Liver (tissue), 8 donors: ENCODE measurements at regions not wholly inside any gene's neighbourhood (a gene's known extent, or its start where the extent isn't known, plus 50 kb on each side); places are given as distances from the start of the nearest gene placed in this dataset.

Experiments
- DNase-seq: peaks from one replicate; pipeline ENCODE4 v3.0.0-alpha.2; 2017; ENCODE audit warnings: low spot score
- H3K27ac ChIP-seq, 2 donors: one replicate each; pipeline ENCODE4 v1.7.0; 2013; ENCODE audit warnings: inconsistent platforms in 2 of 2, low read length in 2 of 2, control low read depth in 1 of 2, low read depth in 1 of 2, mild to moderate bottlenecking in 1 of 2
- H3K27me3 ChIP-seq, 4 donors: one replicate each; pipeline versions ENCODE4 v1.6.1 to v1.7.0; 2013; ENCODE audit warnings: low read length in 3 of 4, inconsistent platforms in 1 of 4, mild to moderate bottlenecking in 1 of 4, moderate library complexity in 1 of 4; ENCODE audit not compliant: control insufficient read depth in 4 of 4, insufficient read depth in 4 of 4
- H3K36me3 ChIP-seq, 4 donors: one replicate each; pipeline versions ENCODE4 v1.6.1 to v1.7.0; 2013; ENCODE audit warnings: low read length in 3 of 4, mild to moderate bottlenecking in 3 of 4, low read depth in 1 of 4, moderate library complexity in 1 of 4; ENCODE audit not compliant: control insufficient read depth in 4 of 4, insufficient read depth in 3 of 4
- H3K4me1 ChIP-seq, 4 donors: one replicate each; pipeline versions ENCODE4 v1.6.1 to v1.7.0; 2013; ENCODE audit warnings: low read length in 3 of 4, mild to moderate bottlenecking in 3 of 4, moderate library complexity in 1 of 4; ENCODE audit not compliant: control insufficient read depth in 4 of 4, insufficient read depth in 4 of 4
- H3K4me3 ChIP-seq, 3 donors: one replicate each; pipeline versions ENCODE4 v1.6.1 to v1.7.0; 2013; ENCODE audit warnings: low read length in 3 of 3, control low read depth in 1 of 3, low read depth in 1 of 3, mild to moderate bottlenecking in 1 of 3
- H3K9ac ChIP-seq, 2 donors: one replicate each; pipeline ENCODE4 v1.7.0; 2013; ENCODE audit warnings: low read length in 2 of 2, mild to moderate bottlenecking in 2 of 2, moderate library complexity in 2 of 2, control low read depth in 1 of 2, low read depth in 1 of 2
- H3K9me3 ChIP-seq, 4 donors: one replicate each; pipeline versions ENCODE4 v1.6.1 to v1.7.0; 2013; ENCODE audit warnings: low read length in 3 of 4; ENCODE audit not compliant: control insufficient read depth in 4 of 4
- EGR1 ChIP-seq, 2 donors: IDR thresholded peaks; 2 replicates each; pipeline ENCODE4 v1.6.1; 2016 to 2018; ENCODE audit warnings: antibody characterized with exemption in 2 of 2, low read depth in 2 of 2
- FOXA1 ChIP-seq: IDR thresholded peaks from 2 replicates; pipeline ENCODE4 v1.6.1; 2016; ENCODE audit warnings: antibody characterized with exemption
- FOXA2 ChIP-seq: IDR thresholded peaks from 2 replicates; pipeline ENCODE4 v1.6.1; 2016; ENCODE audit warnings: antibody characterized with exemption
- GABPA ChIP-seq, 2 donors: IDR thresholded peaks in 1 of 2; conservative IDR thresholded peaks in 1 of 2; 2 replicates each; pipeline ENCODE4 v1.6.1; 2016; ENCODE audit warnings: antibody characterized with exemption in 2 of 2, mild to moderate bottlenecking in 1 of 2, moderate library complexity in 1 of 2
- HNF4A ChIP-seq, 2 donors: conservative IDR thresholded peaks; 2 replicates each; pipeline ENCODE4 v1.6.1; 2016; ENCODE audit warnings: antibody characterized with exemption in 2 of 2, mild to moderate bottlenecking in 2 of 2
- HNF4G ChIP-seq: IDR thresholded peaks from 2 replicates; pipeline ENCODE4 v1.6.1; 2016; ENCODE audit warnings: antibody characterized with exemption
- JUND ChIP-seq, 2 donors: IDR thresholded peaks; 2 replicates each; pipeline ENCODE4 v1.6.1; 2016; ENCODE audit warnings: antibody characterized with exemption in 2 of 2
- NR2F2 ChIP-seq: IDR thresholded peaks from 2 replicates; pipeline ENCODE4 v1.6.1; 2016; ENCODE audit warnings: antibody characterized with exemption
- RAD21 ChIP-seq, 2 donors: IDR thresholded peaks; 2 replicates each; pipeline ENCODE4 v1.6.1; 2016; ENCODE audit warnings: antibody characterized with exemption in 2 of 2, mild to moderate bottlenecking in 2 of 2
- RXRA ChIP-seq, 2 donors: IDR thresholded peaks; 2 replicates each; pipeline ENCODE4 v1.6.1; 2017 to 2018; ENCODE audit warnings: antibody characterized with exemption in 2 of 2, mild to moderate bottlenecking in 1 of 2
- SP1 ChIP-seq: IDR thresholded peaks from 2 replicates; pipeline ENCODE4 v1.6.1; 2018; ENCODE audit warnings: antibody characterized with exemption, mild to moderate bottlenecking
- TAF1 ChIP-seq: conservative IDR thresholded peaks from 2 replicates; pipeline ENCODE4 v1.6.1; 2016; ENCODE audit warnings: antibody characterized with exemption, mild to moderate bottlenecking
- YY1 ChIP-seq: IDR thresholded peaks from 2 replicates; pipeline ENCODE4 v1.6.1; 2016; ENCODE audit warnings: antibody characterized with exemption, mild to moderate bottlenecking
- WGBS: extraction: QIAGEN DNeasy Blood & Tissue Kit; methylation state at CpG from one replicate; pipeline ENCODE4 v1.1.7; 2013; 5-methylcytosine and 5-hydroxymethylcytosine counted together
- TF ChIP-seq, protein P1 (sequence below): IDR thresholded peaks from 2 replicates; pipeline ENCODE4 v1.6.1; 2016; ENCODE audit warnings: antibody characterized with exemption
- TF ChIP-seq, protein P2 (sequence below): IDR thresholded peaks from 2 replicates; pipeline ENCODE4 v1.6.1; 2016; ENCODE audit warnings: antibody characterized with exemption
- TF ChIP-seq, protein P3 (sequence below): IDR thresholded peaks from 2 replicates; pipeline ENCODE4 v1.6.1; 2016; ENCODE audit warnings: antibody characterized with exemption
- TF ChIP-seq, protein P4 (sequence below): fragments of 150-350 bp; IDR thresholded peaks from 2 replicates; pipeline ENCODE4 v1.5.1; 2017; ENCODE audit warnings: improper control_type of control experiment, low read depth, low read length; ENCODE audit not compliant: missing input control
- TF ChIP-seq, protein P5 (sequence below): IDR thresholded peaks from 2 replicates; pipeline ENCODE4 v1.6.1; 2016; ENCODE audit warnings: antibody characterized with exemption, mild to moderate bottlenecking
- donor health status: healthy.
- donor health status: healthy.
- donor health status: healthy.
- donor health status: healthy.
- donor health status: healthy.

DNA sequence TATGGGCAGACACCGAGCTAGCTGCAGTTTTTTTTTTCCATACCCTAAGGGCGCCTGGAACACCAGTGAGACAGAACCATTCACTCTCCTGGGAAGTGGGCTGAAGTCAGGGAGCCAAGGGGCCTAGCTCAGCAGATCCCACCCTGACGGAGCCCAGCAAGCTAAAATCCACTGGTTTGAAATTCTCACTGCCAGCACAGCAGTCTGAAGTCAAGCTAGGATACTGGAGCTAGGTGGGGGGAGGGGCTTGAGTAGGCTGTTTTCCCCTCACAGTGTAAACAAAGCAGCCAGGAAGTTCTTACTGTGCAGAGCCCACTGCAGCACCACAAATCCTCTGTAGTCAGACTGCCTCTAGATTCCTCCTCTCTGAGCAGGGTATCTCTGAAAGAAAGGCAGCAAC, 151.7 kb upstream of the HCN1 start (continued):
- TF ChIP-seq, protein P1, sequence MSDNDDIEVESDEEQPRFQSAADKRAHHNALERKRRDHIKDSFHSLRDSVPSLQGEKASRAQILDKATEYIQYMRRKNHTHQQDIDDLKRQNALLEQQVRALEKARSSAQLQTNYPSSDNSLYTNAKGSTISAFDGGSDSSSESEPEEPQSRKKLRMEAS = no peak
- TF ChIP-seq, protein P2, sequence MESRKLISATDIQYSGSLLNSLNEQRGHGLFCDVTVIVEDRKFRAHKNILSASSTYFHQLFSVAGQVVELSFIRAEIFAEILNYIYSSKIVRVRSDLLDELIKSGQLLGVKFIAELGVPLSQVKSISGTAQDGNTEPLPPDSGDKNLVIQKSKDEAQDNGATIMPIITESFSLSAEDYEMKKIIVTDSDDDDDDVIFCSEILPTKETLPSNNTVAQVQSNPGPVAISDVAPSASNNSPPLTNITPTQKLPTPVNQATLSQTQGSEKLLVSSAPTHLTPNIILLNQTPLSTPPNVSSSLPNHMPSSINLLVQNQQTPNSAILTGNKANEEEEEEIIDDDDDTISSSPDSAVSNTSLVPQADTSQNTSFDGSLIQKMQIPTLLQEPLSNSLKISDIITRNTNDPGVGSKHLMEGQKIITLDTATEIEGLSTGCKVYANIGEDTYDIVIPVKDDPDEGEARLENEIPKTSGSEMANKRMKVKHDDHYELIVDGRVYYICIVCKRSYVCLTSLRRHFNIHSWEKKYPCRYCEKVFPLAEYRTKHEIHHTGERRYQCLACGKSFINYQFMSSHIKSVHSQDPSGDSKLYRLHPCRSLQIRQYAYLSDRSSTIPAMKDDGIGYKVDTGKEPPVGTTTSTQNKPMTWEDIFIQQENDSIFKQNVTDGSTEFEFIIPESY = no peak
- TF ChIP-seq HNF4G = no peak
- no peak for TF ChIP-seq SP1

DNA sequence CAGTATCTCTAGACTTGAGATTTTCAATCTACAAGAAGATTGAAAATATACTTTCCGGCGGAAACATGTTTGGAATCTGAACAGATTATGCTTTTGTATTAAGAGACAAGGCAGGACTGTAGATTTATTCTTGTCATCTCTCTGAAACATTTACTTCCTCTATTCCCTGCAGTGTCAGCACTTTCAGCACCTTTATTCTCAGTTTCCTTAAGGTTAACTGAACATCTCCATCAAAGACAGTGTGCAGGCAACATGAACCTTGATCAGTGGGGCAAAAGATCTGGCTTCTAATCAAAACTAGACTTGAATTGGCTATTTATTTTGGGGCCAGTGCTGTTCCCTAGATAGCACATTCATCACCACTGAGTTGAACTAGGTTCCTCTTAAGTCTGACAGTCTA, 129.9 kb upstream of the HCN1 start:
- WGBS = 91% methylated on average over 2 of the region's 2 CpGs
- no peaks in the 10 kb centered on the region for H3K9me3 ChIP-seq
- no peaks in the 10 kb centered on the region for H3K27me3 ChIP-seq
- no peaks in the 10 kb centered on the region for H3K4me1 ChIP-seq
- no peak overlapping the region for H3K27ac ChIP-seq
- H3K9ac ChIP-seq = no peak overlapping the region
- no peak overlapping the region for H3K4me3 ChIP-seq
- TF ChIP-seq JUND (IDR thresholded peaks at IDR 0.05) (no peak), GABPA (IDR thresholded peaks at IDR 0.05 in 1 of 2, conservative IDR thresholded peaks at IDR 0.05 in 1 of 2) (no peak), HNF4G (no peak), HNF4A (conservative IDR thresholded peaks at IDR 0.05) (no peak), YY1 (no peak), SP1 (no peak), FOXA2 (no peak), NR2F2 (no peak), FOXA1 (no peak), TAF1 (no peak), RXRA (IDR thresholded peaks at IDR 0.05) (no peak), RAD21 (IDR thresholded peaks at IDR 0.05) (no peak), EGR1 (IDR thresholded peaks at IDR 0.05; ENCODE audit: low read depth in 2 of 2) (no peak)
- TF ChIP-seq, protein P3, sequence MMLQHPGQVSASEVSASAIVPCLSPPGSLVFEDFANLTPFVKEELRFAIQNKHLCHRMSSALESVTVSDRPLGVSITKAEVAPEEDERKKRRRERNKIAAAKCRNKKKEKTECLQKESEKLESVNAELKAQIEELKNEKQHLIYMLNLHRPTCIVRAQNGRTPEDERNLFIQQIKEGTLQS = no peak
- TF ChIP-seq, protein P4, sequence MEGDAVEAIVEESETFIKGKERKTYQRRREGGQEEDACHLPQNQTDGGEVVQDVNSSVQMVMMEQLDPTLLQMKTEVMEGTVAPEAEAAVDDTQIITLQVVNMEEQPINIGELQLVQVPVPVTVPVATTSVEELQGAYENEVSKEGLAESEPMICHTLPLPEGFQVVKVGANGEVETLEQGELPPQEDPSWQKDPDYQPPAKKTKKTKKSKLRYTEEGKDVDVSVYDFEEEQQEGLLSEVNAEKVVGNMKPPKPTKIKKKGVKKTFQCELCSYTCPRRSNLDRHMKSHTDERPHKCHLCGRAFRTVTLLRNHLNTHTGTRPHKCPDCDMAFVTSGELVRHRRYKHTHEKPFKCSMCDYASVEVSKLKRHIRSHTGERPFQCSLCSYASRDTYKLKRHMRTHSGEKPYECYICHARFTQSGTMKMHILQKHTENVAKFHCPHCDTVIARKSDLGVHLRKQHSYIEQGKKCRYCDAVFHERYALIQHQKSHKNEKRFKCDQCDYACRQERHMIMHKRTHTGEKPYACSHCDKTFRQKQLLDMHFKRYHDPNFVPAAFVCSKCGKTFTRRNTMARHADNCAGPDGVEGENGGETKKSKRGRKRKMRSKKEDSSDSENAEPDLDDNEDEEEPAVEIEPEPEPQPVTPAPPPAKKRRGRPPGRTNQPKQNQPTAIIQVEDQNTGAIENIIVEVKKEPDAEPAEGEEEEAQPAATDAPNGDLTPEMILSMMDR = no peak
- TF ChIP-seq, protein P2 = no peak
- TF ChIP-seq, protein P5, sequence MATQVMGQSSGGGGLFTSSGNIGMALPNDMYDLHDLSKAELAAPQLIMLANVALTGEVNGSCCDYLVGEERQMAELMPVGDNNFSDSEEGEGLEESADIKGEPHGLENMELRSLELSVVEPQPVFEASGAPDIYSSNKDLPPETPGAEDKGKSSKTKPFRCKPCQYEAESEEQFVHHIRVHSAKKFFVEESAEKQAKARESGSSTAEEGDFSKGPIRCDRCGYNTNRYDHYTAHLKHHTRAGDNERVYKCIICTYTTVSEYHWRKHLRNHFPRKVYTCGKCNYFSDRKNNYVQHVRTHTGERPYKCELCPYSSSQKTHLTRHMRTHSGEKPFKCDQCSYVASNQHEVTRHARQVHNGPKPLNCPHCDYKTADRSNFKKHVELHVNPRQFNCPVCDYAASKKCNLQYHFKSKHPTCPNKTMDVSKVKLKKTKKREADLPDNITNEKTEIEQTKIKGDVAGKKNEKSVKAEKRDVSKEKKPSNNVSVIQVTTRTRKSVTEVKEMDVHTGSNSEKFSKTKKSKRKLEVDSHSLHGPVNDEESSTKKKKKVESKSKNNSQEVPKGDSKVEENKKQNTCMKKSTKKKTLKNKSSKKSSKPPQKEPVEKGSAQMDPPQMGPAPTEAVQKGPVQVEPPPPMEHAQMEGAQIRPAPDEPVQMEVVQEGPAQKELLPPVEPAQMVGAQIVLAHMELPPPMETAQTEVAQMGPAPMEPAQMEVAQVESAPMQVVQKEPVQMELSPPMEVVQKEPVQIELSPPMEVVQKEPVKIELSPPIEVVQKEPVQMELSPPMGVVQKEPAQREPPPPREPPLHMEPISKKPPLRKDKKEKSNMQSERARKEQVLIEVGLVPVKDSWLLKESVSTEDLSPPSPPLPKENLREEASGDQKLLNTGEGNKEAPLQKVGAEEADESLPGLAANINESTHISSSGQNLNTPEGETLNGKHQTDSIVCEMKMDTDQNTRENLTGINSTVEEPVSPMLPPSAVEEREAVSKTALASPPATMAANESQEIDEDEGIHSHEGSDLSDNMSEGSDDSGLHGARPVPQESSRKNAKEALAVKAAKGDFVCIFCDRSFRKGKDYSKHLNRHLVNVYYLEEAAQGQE = no peak
- TF ChIP-seq, protein P1 = no peak
- H3K36me3 ChIP-seq = no peaks in the 10 kb centered on the region
- no peak for DNase-seq
